MM.1S (cell line): ENCODE measurements at regions not wholly inside any gene's neighbourhood (a gene's known extent, or its start where the extent isn't known, plus 50 kb on each side); places are given as distances from the start of the nearest gene placed in this dataset.

Experiments used
- CTCF ChIP-seq: fragments of 300-600 bp; sonication (generic); IDR thresholded peaks from 2 replicates; pipeline ENCODE4 v1.5.1; 2016; ENCODE audit warnings: antibody characterized with exemption, low read length, mixed read lengths
- EZH2phosphoT487 ChIP-seq: fragments of 300-600 bp; sonication (generic); IDR thresholded peaks from 2 replicates; pipeline ENCODE4 v1.6.1; 2018; ENCODE audit warnings: antibody characterized with exemption, low read length

GRCh38 chr18:41458376-41458775, 496.7 kb upstream of the PIK3C3 start:
- TF ChIP-seq CTCF (no peak), EZH2phosphoT487 (no peak)
